ENCODE measurements at regions not wholly inside any gene's neighbourhood (a gene's known extent, or its start where the extent isn't known, plus 50 kb on each side); places are given as distances from the start of the nearest gene placed in this dataset.
"Not testable (repeated sequence)": the region's sequence is repeated elsewhere in the genome, so short reads cannot be mapped to it uniquely, and the experiment has no call there.

DNA sequence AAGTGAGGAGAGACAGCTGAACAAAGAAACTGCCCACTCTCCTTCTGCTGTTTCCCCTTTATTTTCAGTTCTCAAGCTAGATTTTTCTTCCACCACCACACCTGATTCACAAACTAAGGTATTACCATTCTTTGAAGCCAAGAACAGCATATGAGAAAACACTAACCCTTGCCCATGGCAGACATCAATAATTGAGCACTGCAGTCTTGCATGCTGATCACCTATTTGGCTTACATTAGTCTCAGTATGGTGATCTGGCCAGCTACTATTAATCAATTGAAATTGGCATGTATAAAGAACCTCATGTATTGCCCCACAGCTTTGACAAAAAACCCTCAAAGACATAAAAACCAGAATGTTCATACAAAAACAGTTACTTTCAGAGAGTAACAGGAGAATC is 166.3 kb downstream of the SAMD5 start:
- no peak for DNase-seq

DNA sequence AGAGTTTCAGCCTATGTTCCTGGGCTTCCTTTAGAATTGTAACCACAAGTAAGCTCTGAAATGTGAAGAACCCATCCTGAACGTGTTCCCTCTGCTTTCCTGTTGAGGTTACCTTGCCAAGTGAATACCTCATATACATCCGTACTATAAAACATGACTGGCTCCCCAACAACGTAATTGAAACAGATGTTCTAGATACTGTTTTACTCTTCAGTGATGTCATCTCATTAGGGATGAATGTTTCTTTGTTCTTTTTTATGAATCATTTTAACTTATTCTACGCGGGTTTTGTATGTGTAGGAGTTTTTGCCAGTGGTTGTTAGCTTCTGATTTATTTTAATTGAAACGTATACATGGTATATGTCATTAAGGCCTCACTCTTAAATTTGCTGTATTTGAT is 166.8 kb downstream of the SAMD5 start:
- DNase-seq, result no peak

DNA sequence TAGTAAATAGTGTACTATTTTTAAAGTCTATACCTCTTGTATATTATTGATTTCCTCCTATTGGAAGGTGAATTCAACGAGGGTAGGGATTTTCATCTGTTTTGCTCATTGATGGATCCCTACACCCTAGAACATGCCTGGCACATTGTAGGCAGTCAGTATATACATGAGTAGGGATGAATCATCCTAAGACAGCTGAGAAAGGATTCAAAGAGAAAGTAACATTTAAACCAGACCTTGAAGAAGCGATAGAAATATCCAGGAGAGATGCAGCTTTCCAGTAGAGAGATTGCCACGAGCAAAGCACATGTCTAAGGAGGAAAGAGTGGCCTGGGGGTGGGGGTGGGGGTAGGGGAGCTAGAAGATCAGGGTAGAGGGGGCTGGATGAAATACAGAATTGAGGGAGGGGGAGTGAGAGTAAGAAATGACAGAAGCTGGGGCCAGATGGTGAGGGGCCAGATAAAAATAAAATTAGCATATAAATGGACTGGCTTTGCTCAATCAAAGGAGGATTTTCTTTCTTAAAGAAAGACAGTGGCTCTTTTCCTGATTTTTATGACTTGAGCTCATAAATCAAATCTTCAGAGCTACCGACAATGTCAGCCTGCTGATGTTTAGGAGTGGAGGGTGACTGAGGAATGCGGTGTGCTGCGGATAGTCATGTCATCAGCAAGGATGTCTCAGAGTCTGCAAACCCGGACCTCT is 168.2 kb downstream of the SAMD5 start:
- DNase-seq, result no peak

DNA sequence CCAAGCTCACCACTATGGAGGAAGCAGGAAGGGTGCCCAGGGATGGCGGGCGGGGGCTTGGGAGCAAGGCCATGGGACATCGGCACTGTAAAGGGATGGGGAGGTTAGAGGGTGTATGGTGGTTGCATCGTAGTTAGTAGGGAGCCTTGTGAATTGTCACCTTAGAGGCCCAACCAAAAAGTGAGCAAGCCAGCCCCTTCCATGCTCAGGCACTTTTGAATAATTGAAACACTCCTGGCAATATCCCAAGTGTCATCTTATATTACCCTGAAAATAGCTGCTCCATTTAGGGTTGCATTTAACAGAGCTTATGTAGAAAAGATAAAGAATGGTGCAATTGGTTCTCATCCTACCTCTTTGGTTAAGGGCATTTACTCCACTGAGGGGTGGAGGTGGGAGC is 169.2 kb downstream of the SAMD5 start:
- no peak for DNase-seq

DNA sequence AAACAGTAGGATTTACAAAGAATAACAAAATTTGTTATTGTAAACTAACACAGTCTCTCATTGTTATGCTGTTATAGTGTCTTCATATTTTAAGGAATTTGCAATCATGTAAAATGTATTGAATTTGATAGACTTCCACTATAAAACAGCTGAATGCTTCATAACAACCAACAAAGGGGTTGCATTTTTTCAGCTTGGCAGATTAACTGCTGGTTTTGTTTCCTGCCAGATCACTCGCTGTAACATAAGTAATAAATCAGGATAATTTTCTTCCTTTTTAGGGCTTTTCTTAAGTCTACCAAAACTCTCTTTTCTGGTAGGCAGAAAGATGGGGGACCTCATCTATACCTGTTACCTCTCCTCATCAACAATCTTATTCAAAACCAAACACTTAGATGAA is 169.8 kb downstream of the SAMD5 start:
- DNase-seq, result no peak

DNA sequence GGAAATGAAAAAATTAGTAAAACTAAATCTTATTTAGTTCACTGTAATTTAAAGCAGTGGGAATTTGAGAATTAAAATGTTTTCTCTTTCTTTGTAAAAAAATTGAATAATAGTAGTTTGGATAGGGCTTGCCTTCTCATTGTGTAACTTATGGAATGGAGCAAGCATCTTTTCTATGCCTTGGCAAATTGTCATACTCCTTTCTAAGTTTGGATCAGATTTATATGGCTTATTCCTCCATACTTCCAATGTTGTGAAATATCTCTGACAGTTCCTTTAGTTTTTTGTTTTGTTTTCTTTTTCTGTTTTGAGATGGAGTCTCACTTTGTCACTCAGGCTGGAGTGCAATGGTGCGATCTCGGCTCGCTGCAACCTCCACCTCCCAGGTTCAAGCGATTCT is 176.4 kb downstream of the SAMD5 start:
- no peak for DNase-seq

DNA sequence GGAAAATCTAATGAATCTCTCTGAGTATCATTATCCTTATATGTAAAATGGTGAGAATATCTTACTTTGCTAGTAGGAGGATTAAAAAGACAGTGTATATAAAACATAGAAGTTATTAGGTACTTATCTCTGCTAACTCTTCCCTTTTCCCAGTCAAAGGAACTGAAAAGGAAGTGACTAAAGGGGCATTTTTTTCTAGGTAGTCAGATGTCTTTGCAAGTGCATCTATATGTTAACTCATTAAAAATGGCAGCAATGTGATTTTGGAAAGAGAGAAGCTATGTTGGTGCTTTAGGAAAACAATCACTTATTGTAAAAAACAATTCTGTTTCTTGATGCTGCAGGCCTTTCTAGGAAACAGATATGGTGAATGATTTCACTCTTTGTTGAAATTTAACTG is 180.9 kb downstream of the SAMD5 start:
- DNase-seq, result no peak

DNA sequence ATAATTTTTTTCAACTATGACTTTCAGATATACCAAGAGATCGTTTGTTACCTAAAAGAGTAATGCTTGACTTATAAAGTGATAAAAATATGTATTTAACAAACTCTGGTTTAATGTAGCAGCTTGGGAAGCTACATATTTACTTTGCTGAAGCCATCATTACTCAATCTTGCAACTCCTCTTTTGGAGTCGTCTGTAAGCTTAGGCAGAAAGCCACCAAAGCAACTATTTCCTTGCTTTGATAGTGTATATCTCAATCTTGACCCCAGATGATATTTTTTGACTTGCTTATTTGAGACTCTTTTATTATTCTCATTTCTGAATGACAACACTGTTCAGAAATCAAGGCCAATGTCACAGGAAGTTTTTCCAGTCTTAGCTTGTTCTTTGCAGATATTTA is 183.0 kb downstream of the SAMD5 start:
- no peak for DNase-seq

DNA sequence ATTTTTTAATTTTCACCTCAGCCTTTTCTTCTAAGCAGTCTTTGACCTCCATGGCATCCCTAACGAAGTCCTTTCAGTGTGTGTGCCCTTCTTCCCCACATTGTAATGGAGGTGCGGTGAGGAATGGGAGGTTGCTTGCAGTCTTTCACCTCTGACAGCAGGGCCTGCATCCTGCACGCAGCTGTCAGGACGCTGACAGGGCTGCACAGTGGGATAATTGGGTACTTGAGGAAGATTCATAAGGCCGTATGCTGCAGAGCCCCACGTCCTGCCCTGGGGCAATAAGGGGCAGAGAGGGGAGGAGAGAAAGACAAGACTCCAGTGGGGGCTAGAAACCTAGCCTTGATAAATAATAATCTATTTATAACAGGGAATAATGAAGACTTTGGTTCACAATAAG is 184.7 kb downstream of the SAMD5 start:
- DNase-seq, result no peak

DNA sequence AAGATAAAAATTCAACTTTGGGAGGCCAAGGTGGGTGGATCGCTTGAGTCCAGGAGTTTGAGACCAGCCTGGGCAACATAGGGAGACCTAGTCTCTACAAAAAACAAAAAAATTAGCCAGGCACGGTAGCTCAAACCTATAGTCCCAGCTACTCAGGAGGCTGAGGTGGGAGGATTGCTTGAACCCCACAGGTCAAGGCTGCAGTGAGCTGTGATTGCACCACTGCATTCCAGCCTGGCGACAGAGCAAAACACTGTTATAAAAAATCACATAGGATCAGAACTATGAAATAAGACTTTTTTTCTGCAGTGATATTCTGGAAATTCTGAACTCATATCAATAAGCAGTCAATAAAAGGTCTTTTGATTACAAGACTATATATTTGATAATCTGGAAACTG is 186.1 kb downstream of the SAMD5 start:
- not testable (repeated sequence) for DNase-seq

DNA sequence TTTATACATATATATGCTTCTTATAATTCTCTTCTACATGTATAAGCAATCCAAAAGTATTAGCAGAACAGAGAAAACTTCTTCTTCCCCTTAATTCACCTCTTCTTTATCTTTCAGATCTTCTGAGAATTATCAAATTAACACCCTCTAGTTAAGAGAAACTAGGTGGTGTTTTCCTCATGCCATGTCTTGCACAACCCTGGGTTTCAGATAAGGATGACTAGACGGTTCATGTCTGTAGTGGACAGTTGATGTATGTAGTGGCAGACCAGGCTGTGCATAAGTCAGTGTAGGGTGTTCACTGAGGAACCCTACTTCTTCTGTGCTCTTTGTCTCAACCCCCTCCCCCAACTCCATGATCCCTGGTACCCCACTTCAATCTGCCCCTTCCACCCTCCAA is 187.3 kb downstream of the SAMD5 start:
- no peak for DNase-seq

DNA sequence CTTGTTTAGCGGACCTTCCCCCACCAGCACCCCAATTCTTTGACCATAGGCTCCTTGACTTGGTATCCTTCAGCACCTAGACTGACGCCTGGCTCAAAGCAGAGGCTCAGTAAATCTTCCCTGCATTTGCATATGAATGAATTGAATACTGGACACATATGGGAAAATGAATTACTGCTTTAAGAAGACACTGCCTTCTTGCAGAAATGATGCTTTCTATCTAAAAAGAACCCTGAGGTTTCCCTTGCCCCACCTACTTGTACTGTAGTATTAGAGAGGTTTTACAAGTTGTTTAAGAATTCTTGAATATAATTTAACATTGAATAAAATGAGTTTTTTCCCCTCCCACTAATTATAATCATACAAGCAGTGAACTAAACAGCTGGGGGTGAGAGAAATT is 190.7 kb downstream of the SAMD5 start:
- no peak for DNase-seq

DNA sequence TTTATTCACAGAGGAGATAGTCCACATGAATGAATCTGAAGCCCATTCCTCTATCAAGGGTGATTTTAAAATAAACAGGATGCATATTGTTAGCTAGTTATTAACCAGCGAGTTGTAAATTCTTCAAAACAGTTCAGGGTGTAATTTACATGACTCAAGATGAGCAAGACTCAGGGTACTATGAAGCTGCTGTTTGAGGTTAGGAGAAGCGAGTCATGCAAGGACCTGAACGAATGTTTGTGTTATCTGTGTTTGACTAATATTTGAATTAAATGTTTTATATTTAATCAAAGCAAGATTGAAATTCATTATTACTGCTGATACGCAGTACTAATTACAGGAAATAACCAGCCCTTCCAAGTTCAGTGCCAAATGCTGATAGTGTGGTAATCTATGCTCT is 191.1 kb downstream of the SAMD5 start:
- no peak for DNase-seq

DNA sequence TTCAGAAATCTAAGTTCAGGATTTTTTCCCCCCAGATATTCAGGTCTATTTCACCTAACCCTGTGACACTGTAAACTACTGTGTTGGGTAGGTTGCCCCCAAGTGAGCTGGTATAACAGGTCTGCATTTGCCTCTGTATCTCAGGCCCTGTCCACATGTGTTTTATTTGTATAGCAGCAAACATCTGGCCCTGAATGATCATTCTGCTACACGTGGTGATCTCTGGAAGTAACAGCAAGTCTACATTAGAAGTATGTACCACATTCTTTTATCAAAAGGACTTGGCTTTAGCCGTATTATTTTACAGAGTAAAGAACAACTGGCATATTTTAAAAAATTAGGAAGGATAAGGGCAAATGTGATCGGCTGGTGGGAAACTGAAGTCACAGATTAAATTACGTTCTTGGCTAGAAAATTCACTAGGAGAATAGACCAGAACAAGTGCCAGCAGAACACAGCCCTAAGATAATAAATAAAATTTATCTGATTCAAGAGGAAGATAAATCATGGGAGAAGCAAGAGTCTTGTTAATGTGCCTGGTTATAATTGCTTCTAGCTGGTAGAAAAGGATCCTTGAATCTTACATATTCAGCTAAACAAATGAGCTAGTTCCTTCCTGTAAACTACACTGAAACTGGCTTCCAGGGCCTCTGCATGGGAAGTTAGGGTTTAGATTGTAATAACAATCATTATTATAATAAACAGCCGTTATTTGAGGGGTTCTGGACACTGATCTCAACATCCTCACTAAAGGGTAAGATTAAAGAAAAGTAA is 192.1 kb downstream of the SAMD5 start:
- no peak for DNase-seq

DNA sequence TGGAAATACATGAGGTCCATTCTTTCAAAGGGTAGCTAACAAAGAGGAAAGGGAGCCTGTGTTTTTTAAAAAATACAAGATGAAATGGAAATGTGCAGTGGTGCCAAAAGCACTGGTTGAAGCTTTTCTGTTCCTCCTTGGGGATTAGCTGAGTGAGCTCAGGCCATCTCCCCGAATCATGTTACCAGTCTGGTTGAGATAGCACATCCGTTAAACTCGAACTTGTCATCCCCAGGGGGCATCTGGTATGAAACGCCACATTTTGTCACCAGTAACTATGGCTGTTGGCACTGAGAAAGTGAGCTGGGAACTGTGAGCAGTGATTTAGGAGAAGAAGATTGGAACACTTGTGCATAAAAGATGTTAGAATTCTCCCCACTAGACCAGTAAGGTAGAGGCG is 196.2 kb downstream of the SAMD5 start:
- no peak for DNase-seq

DNA sequence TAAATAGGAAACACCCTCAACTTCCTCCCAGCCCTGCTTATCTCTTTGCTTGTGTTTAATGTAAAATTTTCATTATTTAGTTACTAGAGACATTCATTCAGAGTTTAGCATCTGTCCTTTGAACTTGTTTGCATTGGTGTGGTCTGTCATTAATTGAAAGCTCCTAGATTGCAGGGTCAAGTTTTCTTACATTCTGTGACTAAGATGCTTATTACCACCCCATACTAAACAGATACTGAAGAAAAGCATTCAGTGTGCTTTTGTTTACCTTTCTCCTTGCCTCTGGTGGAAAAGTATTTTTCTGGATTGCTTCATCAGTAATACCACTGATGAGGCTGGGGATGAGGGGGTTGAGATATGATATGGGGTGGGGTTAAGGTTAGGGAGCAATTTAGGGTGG is 199.0 kb downstream of the SAMD5 start:
- DNase-seq, result no peak

DNA sequence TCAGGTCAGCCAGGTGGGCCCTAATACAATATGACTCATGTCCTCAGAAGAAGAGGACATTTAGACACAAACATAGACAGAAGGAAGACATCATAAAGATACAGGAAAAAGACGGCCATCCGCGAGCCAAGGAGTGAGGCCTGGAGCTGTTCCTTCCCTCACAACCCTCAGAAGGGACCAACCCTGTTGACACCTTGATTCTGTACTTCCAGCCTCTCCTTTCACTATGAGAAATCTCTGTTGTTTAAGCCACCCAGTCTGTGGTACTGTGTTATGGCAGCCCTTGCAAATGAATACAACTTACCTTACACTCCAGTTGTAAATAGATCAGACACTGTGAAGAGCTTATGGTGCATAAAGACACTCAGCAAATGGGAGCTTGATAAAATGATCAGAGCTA is 199.7 kb downstream of the SAMD5 start:
- no peak for DNase-seq

DNA sequence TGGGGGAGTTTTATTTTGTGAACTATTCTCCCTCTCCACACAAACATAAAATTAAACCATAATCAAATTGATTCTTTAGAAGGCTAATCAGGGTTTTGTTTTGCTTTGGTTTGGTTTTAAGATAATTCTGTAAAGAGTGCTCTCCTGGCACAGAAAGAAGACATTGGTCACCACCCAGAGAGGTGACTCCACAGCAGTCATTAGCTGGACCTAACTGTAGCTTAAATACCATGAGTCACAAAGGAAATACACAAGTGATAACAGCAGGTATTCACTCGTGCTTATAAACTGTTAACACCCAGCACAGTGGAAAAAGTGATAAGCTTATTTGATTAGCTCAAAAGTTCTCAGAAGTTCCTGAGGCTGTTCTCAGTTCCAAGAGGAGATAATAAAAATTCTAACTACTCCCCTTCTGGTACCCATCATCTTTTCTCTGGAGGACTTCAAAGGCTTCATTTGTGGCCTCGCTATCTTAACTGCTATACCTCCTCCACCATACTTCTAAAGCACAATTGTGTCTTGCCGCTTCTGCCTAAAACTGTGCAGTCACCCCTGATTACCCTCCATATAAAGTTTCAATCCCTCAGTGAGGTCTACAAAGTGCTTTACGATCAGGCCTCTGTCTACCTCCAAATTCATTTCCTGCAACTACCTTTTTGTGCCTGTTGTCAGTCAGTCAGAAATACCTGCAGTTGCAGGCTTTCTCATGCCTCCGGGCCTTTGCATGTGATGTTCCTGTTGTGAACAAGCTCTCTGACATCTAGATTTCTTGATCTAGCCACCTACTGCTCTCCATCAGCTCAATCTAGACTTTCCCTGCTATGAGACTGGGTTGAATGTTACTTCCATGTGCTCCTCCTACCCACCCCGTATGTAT is 201.1 kb downstream of the SAMD5 start:
- no peak for DNase-seq

DNA sequence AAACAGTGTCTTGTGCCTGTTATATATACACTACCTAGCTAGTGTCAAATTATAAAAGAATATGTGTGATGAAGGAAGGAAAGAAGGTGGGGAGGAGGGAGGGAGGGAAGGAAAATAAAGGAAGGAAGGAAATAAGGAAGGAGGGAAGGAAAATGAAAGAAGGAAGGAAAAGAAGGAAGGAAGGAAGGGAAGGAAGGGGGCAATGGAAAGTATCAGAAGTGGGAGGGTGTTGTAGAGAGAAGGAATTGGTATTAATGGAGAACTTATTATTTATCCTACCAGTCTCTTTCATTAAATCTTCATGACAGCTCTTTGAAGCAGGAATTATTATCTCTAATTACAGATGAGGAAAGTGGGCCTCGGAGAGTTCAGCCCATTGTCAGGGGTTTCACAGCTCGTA is 202.4 kb downstream of the SAMD5 start:
- no peak for DNase-seq

DNA sequence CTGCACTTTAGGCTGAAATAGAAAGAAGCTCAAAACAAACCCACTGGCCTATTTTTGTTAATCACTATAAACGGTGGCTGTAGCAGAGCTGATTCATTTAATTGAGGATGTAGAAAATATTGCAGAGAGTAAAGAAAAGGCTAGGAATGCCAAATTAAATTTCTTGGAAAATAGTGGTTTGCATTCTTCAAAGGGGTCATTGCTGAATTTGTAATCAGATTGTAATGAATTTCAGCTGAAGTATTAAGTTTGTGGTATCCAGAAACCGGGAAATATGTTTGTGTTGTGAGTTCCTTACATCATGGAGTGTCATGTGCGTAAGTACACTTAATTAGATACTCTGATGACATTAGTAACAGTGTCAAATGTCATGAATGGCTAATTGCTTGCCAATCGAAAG is 203.0 kb downstream of the SAMD5 start:
- DNase-seq, result no peak

DNA sequence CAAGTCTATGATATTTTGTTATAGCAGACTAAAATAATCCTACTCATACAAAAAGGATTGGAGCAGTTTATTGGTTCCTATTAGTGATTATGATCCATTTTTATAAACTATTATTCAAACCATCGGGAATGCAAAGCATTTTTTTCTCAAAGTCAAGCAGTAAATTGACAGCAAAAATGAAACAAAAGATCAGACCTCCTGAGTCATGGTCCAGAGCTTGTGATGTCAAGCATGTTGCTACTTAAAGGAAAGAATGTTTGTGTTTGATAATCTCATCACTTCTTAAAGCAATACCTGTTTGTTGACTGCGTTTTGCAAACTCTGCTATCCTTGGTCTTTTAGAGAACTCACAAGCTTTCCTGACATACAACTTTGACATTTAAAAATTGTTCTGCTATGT is 204.4 kb downstream of the SAMD5 start:
- DNase-seq, result no peak

DNA sequence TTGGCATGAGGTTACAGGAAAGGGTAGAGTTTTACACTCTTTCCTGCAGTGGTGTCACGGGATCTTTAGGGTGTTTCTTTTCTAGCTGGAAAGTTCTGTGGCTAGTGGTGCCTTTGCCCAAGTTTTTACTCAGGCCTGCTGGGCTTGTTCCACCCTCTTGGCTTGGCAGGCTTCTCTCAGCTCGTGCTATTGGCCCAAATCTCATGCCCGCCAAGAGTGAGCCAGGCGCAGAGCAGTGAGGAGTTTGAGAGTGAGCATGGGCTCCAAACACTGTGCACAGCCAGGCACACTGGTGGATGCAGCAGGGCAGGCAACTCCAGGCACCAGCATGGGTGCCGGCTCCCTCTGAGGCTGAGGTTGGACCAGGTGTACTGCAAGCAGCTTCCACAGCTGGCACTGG is 206.5 kb downstream of the SAMD5 start:
- DNase-seq, result no peak

DNA sequence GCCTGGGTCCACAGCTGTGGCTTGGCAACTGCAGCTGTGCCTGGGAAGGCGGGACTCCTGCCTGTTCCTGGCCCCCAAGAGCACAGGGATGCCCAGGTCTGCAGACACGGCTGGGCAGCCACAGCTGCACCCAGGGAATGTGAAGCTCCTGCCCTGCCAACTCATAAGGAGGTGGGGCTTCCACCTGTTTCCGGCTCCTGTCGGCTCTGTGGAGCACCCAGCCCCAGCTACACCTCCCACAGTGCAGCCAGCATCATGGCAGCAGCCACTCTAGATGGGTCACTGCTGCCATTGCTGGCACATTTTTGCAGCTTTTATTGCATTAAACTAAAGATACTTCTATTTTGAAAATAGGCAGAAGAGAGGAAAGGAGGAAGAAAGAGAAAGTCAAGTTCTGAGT is 207.9 kb downstream of the SAMD5 start:
- DNase-seq, result no peak

DNA sequence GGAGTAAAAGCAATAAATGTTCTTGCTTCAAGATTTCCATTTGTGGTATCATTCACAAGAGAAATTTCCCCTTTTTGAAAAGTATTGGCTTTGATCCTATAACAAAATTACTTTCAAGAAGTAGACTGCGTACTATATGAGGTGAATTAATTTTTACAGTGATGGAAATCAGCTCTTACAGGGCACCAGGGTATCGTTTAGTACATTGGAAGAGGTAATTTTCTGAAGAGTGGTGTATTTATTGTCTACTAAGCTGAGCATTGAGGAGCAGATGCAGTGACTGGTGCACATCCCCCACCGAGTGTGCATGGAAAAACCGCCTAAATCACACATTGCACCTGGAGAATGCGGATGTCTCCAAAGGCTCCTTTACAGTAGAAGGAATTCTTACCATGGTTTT is 209.5 kb downstream of the SAMD5 start:
- no peak for DNase-seq

All from SIG-M5 (cell line).